ENCODE measurements at regions not wholly inside any gene's neighbourhood (a gene's known extent, or its start where the extent isn't known, plus 50 kb on each side); places are given as distances from the start of the nearest gene placed in this dataset.
A peak's percentile ranks its signal among the peaks of the same experiment; 100 is the strongest.

DNA sequence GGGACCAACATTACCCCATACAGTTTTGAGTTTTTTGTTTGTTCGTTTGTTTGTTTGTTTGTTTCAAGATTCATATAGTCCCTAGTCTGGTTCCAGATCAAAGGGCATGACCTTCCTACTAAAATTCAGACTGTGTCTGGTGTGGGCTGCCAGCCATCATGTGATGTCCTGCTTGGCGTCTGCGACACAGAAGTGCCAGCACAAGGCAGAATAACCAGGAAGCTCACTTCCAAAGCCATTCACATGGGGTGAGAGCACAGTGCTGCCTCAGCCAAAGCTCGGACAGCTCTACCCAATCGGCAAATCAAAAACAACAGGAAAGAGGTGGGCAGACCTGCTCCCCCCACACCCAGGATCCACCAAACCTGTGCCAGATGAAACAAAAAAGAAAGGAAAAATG is 142.6 kb upstream of the THBS1 start:
- no peak for DNase-seq

DNA sequence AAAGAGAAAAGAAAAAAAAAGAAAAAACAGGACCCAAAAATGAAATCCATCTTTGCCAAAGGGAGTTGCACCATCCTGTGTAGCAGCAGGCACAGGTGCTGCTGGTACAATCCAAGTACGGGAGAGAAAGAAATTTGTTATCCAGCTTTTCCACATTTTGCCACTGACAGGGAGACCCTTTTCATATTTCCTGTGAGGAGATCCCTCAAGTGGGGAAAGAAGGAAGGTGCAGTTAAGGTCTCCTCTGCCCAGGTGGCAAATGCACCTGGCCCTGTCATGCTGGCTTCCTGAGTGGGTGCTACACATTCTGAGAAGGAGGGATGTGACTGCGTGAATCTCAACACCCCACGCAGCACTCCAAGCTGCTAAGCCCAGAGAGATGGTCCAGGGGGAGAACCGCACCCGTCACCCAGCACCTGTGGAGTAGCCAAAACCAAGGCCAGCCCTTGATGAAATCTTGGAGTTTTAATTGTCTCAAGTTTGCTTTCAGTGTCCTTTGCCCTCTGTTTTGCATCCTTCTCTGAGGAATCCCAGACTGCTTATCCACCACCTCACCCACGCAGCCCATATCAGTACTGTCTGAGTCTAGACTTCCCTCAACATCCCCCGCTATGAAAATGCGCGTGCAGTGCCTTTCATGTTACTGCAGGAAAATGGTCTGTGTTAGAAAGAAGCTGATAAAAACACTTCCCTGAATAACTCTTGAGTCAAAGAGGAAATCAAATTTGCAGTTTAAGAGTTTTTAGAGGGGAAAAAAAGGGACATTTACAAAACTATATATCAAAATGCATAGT is 141.9 kb upstream of the THBS1 start:
- DNase-seq, result no peak

DNA sequence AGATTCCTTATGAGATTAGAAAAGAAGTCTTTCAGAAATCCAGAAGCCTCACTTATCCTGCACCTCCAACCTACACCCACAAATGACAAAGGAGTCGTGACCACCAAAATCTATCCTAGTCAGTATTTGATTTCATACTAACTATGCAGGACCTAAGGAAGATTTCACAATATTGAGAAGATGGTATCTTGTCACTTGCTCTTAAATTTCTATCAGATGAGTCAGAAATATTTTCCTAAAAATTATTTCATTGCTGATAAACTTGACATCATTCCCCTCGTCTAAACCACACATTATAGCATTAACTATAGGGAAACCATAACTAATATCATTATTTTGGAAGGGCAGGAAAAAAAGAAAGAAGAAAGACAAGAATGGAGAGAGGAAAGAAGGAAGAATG is 138.0 kb upstream of the THBS1 start:
- no peak for DNase-seq

DNA sequence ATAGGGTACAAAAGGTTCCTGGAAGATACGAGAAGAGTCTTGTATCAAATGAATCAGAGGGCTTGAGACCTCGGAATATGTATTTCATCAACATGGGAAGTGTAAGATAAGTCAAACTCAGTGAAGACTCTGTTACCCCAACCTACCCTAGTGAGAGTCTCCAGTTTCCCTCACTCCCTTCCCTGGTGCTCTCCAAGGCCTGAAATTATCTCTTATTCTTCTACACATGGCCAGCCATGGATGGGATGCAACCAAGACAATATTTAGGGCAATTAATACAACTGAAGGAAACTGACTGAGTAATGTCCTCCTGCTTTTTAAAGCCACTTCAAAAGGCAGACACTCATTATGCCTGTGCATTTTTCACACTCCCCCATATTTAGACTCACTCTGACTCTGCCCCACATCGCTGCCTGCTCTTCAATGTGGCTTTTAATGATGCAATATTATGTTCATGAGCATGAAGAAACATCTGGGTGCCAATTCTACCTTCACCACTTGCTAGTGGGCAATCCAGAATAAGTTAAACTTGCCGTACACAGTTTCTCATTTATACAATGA is 137.1 kb upstream of the THBS1 start:
- no peak for DNase-seq

DNA sequence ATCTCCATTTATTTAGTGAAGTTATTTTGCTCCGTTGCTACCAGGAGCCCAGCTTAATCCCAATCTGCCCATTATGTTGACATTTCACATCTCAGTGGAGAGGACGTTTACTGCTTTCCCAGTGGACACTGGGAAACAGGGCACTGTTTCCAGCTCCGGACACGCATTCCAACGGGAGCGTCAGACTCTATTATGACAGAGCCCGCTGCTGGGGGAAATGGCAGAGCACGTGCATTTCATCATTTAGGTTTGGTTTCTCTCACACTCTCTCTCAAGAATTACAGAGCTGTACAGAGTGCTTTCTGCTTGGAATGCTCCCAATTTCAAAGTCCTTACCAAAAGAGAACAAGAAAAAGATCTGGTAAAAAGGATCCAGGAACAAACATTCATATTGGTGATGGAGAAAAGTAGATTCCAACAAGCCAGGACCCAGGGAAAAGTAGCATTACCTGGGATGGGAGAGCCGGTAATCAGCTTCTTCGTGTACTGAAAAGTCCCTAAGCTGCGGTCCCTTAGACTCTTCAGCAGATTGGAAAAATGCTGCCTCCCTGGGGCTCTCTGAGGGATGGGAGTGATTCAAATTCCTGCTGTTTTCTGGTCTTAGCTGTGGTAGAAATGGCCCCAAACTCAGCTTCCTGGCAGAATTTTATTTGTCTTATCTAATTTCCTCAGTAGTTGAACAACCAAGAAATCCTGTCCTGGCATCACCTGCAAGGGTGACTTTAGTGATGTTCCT is 136.0 kb upstream of the THBS1 start:
- no peak for DNase-seq

DNA sequence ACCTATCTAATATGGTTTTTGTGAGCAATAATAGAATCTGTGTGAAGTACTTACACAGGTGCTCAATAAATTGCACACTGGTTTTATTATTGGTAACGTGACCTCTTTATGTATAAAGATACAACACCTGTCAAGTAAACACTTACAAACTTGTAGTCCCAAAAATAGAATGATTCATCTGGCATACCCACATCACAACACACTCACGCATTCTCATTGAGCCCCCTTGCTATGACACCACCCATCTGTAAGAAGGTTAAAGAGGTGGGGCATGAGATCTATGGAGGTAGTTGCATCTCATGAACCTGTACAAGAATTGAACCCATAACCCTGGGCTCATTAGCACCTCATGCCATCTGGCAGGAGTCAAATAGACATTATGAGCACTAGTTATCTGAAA is 134.9 kb upstream of the THBS1 start:
- DNase-seq, result no peak

DNA sequence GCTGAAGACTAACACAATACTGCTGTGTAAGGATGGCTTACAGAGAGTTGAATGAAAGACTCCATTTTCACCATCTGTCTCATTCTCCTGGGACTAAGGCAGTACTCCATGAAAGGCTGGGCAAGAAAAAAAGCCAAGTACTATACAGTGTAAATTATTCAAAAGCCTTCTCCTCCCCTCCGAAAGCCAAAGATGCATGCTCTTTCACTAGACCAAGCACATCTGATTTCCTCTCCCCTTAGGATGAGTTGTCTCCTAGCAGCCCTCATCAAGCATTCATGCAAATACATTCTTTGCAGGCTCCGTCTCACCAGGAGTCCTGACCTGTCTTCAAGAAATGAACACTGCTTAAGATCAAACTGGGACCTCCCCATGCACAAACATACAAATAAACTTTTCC is 133.5 kb upstream of the THBS1 start:
- no peak for DNase-seq

DNA sequence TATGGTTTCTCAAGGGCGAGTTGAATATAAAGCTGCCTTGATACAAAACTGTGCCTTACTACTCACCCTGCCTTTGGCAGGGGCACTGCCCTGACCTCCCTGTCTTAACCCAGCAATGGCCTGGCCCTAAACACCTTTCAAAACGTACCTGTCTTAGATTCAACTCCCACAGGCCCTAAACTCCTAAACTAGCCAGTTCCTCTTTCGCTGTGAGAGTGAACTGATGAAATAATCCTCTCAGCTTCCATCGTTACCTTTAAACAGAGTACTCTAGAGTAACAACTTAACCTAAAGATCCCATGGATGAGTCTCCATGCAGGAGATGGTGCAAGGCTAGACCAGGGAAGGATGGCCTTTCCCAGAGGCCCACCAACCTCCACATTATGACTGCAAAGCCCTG is 133.0 kb upstream of the THBS1 start:
- no peak for DNase-seq

DNA sequence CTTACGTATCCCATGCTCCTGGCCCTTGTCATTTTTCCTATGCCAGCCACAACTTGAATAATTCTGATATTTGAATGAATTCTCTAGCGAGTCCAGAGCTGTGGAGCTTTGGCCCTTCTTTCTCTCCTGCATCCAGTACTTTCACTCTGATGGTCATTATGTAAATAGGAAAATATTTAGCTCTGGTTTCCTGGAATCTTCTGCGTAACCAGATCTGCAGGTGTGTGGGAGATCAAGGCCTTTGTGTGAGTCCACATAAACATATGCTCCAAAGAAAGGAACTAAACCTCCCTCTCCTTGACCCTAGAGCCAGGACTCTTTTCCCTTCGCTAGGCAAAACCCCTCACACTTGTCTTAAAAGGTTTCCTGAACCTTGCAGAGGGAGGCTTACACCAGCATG is 132.5 kb upstream of the THBS1 start:
- DNase-seq, result no peak

DNA sequence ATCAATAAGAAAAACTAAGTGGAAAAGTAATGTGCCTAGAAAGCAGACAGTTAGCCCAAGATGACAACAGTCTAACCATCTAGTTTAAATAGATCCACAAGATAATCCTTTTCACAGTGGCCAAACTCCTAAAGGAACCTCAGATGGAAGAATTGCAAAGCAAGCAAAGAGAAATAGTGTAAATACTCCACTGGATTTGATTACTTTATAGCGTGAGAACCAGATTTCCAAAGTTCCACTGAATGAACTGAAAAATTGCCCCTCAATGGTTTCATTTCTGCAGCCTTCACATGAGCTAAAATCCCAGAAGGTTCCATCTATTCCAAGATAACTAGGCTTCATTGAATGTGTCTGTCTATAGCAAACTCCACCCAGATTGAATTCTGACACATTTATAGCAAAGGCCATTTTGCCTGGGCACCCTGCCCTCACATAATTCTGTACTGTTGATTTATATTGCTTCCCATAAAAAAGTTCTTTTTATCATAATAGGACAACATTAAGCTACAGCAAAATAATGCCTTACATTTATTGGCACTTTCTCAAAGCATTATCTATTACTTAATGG is 129.7 kb upstream of the THBS1 start:
- no peak for DNase-seq

DNA sequence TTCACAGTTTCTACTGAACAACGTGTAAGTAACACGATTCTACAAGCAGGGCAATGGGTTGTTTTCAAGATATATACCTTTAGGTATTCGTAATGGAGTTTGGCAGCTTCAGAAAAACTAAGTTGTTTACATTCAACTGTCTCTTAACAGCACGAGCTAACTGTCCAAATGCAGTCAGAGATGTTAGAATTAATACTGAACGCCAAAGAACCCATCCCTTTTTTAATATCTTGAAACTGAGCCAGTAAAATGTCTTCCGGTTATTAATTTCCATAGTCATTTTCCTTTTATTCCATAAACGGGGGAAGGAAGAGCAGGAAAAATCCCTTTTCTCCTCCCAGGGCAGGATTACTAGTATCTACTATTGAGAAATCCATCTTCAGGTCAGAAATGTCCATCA is 129.0 kb upstream of the THBS1 start:
- DNase-seq, result no peak

DNA sequence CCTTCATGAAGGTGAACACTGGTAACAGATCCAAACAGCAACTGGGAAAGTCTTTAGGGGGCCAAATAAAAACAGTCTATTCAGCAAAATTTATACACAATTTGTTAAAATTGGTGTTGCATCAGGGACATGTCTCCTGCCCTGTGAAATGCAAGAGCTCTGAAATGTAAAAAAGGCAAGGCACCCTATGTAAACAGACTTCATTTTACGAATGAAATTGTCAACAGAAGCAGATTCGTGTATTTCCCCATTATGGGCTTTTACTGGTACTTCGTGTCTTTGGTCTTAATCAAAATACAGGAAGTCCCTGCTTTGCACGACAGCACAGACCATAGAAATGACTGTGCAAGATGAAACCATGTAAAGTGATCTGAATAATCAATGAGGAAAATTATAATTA is 127.3 kb upstream of the THBS1 start:
- DNase-seq, result no peak

DNA sequence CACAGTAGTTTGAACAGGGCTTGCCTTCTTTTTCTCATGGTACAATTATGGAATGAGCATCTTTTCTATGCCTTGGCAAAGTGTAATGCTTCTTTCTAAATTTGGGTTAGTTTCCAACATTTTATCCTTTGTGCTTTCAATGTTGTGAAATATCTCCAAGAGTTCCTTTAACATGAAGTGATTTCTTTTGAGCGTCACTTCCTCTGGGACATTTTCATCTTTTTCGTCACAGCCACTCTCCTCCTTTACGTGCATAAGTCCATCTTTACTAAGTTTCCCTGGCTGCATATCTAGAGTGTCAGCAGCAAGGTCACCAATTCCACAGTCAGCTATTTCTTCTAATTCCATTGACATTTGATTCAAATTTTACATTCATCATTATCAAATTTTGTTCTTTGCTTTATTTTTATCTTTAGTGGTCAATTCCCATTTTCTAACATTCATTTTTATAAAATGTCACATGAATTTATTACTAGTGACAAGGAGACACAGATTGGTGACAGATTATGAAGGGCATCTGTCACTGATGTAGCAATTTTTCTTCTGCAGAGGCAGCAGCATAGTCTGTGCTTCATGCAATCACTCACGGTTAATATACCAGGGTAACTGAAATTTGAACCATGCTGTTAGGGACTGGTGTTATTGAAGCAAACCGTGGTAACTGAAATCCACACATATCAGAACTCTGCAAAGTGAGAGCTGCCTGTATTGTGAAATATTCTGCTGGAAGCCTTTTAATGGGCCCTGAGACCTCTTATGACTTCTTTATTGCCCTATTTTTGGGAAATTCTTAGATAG is 126.5 kb upstream of the THBS1 start:
- DNase-seq, result no peak

DNA sequence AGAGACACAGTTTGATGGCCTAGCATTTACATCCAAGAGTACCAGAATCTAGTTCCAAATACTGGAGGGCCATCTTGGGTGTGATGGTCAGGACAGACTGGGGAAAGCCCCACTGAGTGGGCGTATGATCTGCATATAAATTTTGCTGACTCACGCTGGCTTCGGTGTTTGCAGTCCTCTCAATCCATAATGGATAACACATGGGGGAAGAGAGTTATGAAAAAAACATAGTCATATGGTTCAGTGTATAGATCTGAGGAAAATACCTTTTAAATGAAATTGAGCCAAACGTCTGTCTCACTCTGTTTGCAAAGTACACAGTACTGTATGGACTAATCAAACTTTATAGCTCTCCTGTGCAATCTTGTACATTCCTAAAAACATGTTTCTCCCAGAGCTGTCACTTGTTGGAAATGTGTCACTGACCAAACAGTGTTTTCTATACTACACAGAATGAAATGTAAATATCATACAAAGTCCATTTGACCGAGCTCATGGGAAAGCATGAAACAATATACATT is 125.3 kb upstream of the THBS1 start:
- peak; percentile 28 for DNase-seq

DNA sequence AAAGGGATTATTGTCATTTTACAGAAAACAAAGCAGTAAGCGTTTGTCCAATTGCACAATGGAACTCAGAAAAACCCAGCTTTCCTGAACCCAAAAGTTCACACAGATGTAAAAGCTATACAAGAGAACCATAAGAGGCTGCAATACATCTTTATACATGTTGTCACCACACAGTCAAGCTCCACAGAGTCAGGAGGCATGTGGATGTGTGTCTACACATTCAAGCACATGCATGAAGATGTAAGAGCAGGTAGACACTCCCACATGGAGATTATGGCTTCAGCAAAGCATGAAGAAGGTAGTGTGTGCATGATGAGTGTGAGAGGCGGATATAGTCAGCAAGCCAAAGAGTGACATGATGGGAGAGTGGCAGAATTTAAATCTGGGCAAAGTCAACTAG is 124.7 kb upstream of the THBS1 start:
- DNase-seq, result no peak

DNA sequence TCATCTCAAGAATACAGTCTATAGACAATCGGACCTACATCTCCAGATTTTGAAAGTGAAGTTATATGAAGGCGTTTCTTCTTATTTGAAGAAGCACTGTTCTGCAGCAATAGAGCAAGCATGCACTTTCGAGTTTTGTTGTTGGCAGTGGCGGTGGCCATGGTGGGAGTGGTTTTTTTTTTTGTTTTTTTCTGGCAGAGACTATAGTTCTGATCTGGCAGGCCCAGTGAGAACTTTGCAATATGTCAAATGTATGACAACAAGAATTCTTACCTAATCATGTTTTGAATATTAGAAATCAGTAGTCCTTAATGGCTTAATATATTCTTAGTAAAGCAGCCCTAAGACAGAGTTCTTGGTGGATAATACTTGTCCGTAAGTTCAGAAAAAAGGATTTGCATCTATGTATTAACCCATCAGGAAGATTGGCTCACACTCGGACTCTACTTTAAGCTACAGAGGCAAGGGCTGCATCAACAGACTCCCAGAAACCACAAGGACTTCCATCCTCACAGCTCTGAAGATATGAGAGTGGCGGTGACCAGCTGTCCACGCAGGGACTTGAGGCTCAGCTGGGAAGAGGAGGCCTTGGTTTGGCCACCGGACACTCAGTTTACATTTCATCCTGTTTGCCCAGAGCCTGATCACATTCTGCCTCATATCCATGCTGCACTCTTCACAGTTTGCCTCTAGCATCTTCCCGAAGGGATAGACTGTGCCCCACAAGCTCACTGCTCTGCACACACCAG is 124.1 kb upstream of the THBS1 start:
- no peak for DNase-seq

DNA sequence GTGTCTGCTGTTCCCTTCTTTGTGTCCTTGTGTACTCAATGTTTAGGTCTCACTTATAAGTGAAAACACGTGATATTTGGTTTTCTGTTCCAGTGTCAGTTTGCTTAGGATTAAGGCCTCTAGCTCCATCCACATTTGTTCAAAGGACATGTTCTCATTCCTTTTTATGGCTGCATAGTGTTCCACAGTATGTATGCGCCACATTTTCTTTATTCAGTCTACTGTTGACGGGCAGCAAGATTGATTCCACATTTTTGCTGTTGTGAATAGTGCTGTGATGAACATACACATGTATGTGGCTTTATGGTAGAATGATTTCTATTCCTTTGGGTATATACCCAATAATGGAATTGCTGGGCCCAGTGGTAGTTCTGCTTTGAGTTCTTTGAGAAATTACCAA is 122.7 kb upstream of the THBS1 start:
- DNase-seq, result no peak

DNA sequence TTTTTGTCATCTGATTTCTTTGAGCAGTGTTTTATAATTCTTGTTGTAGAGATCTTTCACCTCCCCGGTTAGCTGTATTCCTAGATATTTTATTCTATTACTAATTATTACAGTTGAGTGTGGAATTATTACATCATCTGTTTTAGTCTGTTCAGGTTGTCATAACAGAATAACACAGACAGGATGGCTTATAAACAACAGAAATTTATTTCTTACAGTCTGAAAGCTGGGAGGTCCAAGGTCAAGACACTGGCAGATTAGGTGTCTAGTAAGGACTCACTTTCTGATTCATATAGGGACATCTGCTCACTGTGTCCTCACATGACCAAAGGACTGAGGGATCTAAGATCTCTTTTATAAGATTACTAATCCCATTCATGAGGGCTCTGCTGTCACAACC is 121.3 kb upstream of the THBS1 start:
- no peak for DNase-seq

DNA sequence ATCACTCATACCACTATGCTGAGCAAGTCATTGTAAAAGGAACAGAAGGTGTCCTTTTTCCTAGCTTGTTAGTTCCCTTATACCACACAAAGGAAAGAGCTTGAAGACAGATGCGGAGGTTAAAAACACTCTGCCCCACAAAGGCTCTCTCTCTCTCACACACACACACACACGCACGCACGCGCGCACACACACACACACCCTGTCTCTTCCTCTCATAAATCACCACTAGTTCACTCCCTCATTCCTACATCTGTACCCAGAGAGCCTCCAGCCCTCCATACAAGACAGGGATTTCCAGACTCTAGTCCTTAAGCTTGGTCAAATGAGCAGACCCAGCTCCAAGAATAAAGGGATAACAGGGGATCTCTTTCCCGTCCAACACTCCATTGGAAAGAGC is 120.1 kb upstream of the THBS1 start:
- no peak for DNase-seq

DNA sequence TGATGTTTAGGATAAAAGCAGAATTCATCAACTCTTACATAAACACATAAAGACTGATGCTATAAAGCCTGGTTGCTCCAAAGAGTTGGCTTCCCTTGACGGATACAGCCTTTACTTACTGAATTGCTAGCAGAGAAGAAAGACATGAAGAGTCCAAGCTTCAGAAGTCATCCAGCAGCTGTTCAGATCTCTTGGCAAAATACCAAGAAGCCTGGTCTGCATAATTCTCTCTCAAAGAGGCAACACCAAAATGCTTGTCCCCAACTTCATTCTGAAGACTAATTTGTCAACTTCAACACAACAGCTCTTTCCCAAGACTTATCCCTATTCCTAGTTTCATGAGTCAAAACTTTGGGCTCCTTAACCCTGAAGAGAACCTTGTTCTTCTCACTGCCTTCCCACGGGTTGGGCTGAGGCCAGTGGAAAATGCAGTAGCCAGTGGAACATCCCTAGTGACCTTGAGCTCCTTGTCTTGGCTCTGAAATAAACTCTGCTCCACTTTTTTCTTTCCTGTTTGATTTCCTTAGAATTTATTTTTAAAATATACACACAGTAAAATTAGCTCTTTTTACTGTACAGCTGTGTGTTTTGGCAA is 119.2 kb upstream of the THBS1 start:
- no peak for DNase-seq

DNA sequence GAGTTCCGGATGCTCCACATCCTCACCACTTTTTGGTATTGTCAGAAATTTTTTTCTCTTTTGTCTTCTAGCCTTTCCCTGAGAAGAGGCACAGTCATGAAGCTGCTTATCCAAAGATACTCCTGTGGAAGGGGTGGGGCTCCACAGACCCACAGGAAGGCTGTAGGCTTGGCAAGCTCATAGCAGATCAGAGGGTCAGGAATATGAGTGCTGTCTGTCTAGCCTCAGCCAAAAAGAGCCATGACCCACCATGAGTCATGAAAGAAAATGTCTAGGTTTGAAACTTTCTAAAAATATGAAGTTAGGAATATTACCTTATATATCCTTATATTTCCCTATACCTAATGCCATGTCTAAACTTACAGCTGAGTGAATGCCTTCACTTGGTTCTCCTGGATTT is 118.2 kb upstream of the THBS1 start:
- no peak for DNase-seq

Measured in activated CD4-positive, alpha-beta T cell treated with anti-CD3 and anti-CD28 coated beads for 48 hours (primary cell).